Stimulated activated CD8-positive, alpha-beta memory T cell treated with anti-CD3 and anti-CD28 coated beads, Interleukin-4, amount 100 ng/mL, for 4 hours (primary cell): ENCODE measurements at regions not wholly inside any gene's neighbourhood (a gene's known extent, or its start where the extent isn't known, plus 50 kb on each side); places are given as distances from the start of the nearest gene placed in this dataset.

Source experiments
- DNase-seq, 2 donors: peaks; one replicate each; pipeline ENCODE4 v3.0.0-alpha.2; 2020; ENCODE audit warnings: low read depth in 2 of 2, low spot score in 1 of 2

- no peak for DNase-seq
These were observed 372.8 kb downstream of the MTX2 start for GRCh38 chr2:176642074-176642473.

- no peak for DNase-seq
These were observed 374.4 kb downstream of the MTX2 start for GRCh38 chr2:176643646-176644045.

- no peak for DNase-seq
These were observed 376.3 kb downstream of the MTX2 start for GRCh38 chr2:176645494-176645893.

GRCh38 chr2:176646033-176646615 is 376.9 kb downstream of the MTX2 start:
- DNase-seq, result no peak

- no peak for DNase-seq
These were observed 378.3 kb downstream of the MTX2 start for GRCh38 chr2:176647325-176648165.

- DNase-seq, result no peak
These were observed 379.6 kb downstream of the MTX2 start for GRCh38 chr2:176648700-176649297.

- no peak for DNase-seq
These were observed 381.0 kb downstream of the MTX2 start for GRCh38 chr2:176650104-176650837.

GRCh38 chr2:176650838-176651555 is 381.8 kb downstream of the MTX2 start:
- DNase-seq, result no peak

- no peak for DNase-seq
These were observed 383.3 kb downstream of the MTX2 start for GRCh38 chr2:176652300-176653182.

- DNase-seq, result no peak
These were observed 384.5 kb downstream of the MTX2 start for GRCh38 chr2:176653479-176654443.

GRCh38 chr2:176656038-176656775 is 387.0 kb downstream of the MTX2 start:
- DNase-seq, result no peak

GRCh38 chr2:176656776-176657140 is 387.5 kb downstream of the MTX2 start:
- DNase-seq, result no peak

- DNase-seq, result no peak
These were observed 388.2 kb downstream of the MTX2 start for GRCh38 chr2:176657393-176657792.

GRCh38 chr2:176658708-176659107 is 389.5 kb downstream of the MTX2 start:
- no peak for DNase-seq

GRCh38 chr2:176662753-176663152 is 393.5 kb downstream of the MTX2 start:
- no peak for DNase-seq

GRCh38 chr2:176664478-176664877 is 395.2 kb downstream of the MTX2 start:
- DNase-seq, result no peak

- DNase-seq, result no peak
These were observed 395.8 kb downstream of the MTX2 start for GRCh38 chr2:176665086-176665485.

- DNase-seq, result no peak
These were observed 399.7 kb downstream of the MTX2 start for GRCh38 chr2:176668912-176669311.
